A549 (cell line): ENCODE measurements at regions not wholly inside any gene's neighbourhood (a gene's known extent, or its start where the extent isn't known, plus 50 kb on each side); places are given as distances from the start of the nearest gene placed in this dataset.

ENCODE experiments used
- ATAC-seq, 2 experiments: fragments of 200-7000 bp in 1 of 2; fragments of >200 bp in 1 of 2; cut with Nextera tagmentation in 1 of 2; cut with Tn5 transposase in 1 of 2; 3 replicates each; pipeline versions ENCODE4 v1.8.0 to v1.9.1; 2018 to 2020; ENCODE audit warnings: mild to moderate bottlenecking in 1 of 2, moderate library complexity in 1 of 2
- CTCF ChIA-PET: fragments of 300-600 bp; sonication (Branson Sonifier 250); formaldehyde crosslinking; extraction: SDS; loops from one replicate; lab custom pipeline; 2021; ENCODE audit warnings: antibody characterized with exemption, inconsistent platforms; lab: Yijun Ruan, JAX
- POLR2A ChIA-PET: fragments of 350-600 bp; formaldehyde crosslinking; extraction: SDS; loops from one replicate; lab custom pipeline; 2021; ENCODE audit warnings: antibody characterized with exemption, inconsistent platforms; lab: Yijun Ruan, JAX
- DNase-seq, 2 experiments: peaks; one replicate each; pipeline versions ENCODE4 v3.0.0 to v3.0.0-alpha.2; 2011 to 2016; ENCODE audit warnings: low read depth in 1 of 2, low spot score in 1 of 2
- FAIRE-seq: peaks from 2 replicates; lab custom pipeline; 2011; peaks lifted over from hg19 to GRCh38; lab: Jason Lieb, UNC
- H3K27ac ChIP-seq, 2 experiments: fragments of >200 bp; sonication (Bioruptor Twin); formaldehyde crosslinking; 3 replicates each; pipeline ENCODE4 v1.5.1; 2016 to 2017
- H3K4me1 ChIP-seq: fragments of >200 bp; sonication (Bioruptor Twin); formaldehyde crosslinking; 3 replicates; pipeline ENCODE4 v1.6.1; 2016
- H3K4me2 ChIP-seq: fragments of >200 bp; sonication (Bioruptor Twin); formaldehyde crosslinking; 3 replicates; pipeline ENCODE4 v1.6.1; 2016
- H3K4me3 ChIP-seq: fragments of >200 bp; sonication (Bioruptor Twin); formaldehyde crosslinking; 3 replicates; pipeline ENCODE4 v1.5.1; 2016
- H3K9me3 ChIP-seq: fragments of >200 bp; sonication (Bioruptor Twin); formaldehyde crosslinking; 3 replicates; pipeline ENCODE4 v1.6.1; 2016
- CHD2 ChIP-seq: fragments of 150-350 bp; IDR thresholded peaks from 2 replicates; pipeline ENCODE4 v1.6.1; 2014; ENCODE audit warnings: low read length; ENCODE audit not compliant: partially characterized antibody
- EHMT2 ChIP-seq: fragments of 200-600 bp; sonication (generic); IDR thresholded peaks from 2 replicates; pipeline ENCODE4 v1.6.1; 2016; ENCODE audit warnings: antibody characterized with exemption, low read depth, mild to moderate bottlenecking, moderate library complexity
- EP300 ChIP-seq, 2 experiments: fragments of >200 bp; sonication (Bioruptor Twin); formaldehyde crosslinking; IDR thresholded peaks; 2 replicates in 1 of 2; 3 replicates in 1 of 2; pipeline ENCODE4 v1.6.1; 2016 to 2017
- ESRRA ChIP-seq: fragments of 150-350 bp; IDR thresholded peaks from 2 replicates; pipeline ENCODE4 v1.6.1; 2014; ENCODE audit warnings: mild to moderate bottlenecking, low read length, borderline replicate concordance
- FOSB ChIP-seq: fragments of 250-450 bp; sonication (Bioruptor Pico); IDR thresholded peaks from 2 replicates; pipeline ENCODE4 v1.5.0; 2020; ENCODE audit warnings: mild to moderate bottlenecking, moderate library complexity
- FOSL2 ChIP-seq, 2 experiments: fragments of 450-650 bp in 1 of 2; fragments of >200 bp in 1 of 2; sonication (Bioruptor Twin) in 1 of 2; formaldehyde crosslinking; IDR thresholded peaks; 2 replicates each; pipeline versions ENCODE4 v1.5.0 to v1.6.1; 2016 to 2020; ENCODE audit warnings: mild to moderate bottlenecking in 1 of 2, moderate library complexity in 1 of 2
- HEYL ChIP-seq: fragments of 250-450 bp; sonication (Bioruptor Pico); IDR thresholded peaks from 2 replicates; pipeline ENCODE4 v1.8.0; 2021; ENCODE audit warnings: mild to moderate bottlenecking, moderate library complexity
- HOXB5 ChIP-seq: fragments of 250-450 bp; sonication (Bioruptor Pico); IDR thresholded peaks from 2 replicates; pipeline ENCODE4 v1.5.0; 2020; ENCODE audit warnings: mild to moderate bottlenecking, moderate library complexity
- KDM5A ChIP-seq: fragments of 200-600 bp; sonication (generic); IDR thresholded peaks from 2 replicates; pipeline ENCODE4 v1.6.1; 2016; ENCODE audit warnings: antibody characterized with exemption, mild to moderate bottlenecking
- MAFK ChIP-seq: fragments of 450-650 bp; IDR thresholded peaks from 2 replicates; pipeline ENCODE4 v1.6.1; 2014; ENCODE audit not compliant: partially characterized antibody
- MAZ ChIP-seq: fragments of 150-350 bp; IDR thresholded peaks from 2 replicates; pipeline ENCODE4 v1.6.1; 2014; ENCODE audit warnings: antibody characterized with exemption, low read depth, low read length, borderline replicate concordance
- NFE2L2 ChIP-seq: fragments of 150-350 bp; conservative IDR thresholded peaks from 2 replicates; pipeline ENCODE4 v1.6.1; 2014; ENCODE audit warnings: low read length
- NR3C1 ChIP-seq: fragments of >200 bp; sonication (Bioruptor Twin); formaldehyde crosslinking; IDR thresholded peaks from 3 replicates; pipeline ENCODE4 v1.6.1; 2017
- RAD21 ChIP-seq, 2 experiments: fragments of >200 bp in 1 of 2; sonication (Bioruptor Twin) in 1 of 2; formaldehyde crosslinking in 1 of 2; IDR thresholded peaks in 1 of 2; conservative IDR thresholded peaks in 1 of 2; 2 replicates in 1 of 2; 3 replicates in 1 of 2; pipeline ENCODE4 v1.6.1; 2012 to 2018; ENCODE audit warnings: inconsistent platforms in 1 of 2
- RARB ChIP-seq: fragments of 250-450 bp; sonication (Bioruptor Pico); IDR thresholded peaks from 2 replicates; pipeline ENCODE4 v1.8.0; 2021; ENCODE audit warnings: mild to moderate bottlenecking, moderate library complexity
- RCOR1 ChIP-seq: fragments of 150-350 bp; IDR thresholded peaks from 2 replicates; pipeline ENCODE4 v1.6.1; 2014; ENCODE audit warnings: antibody characterized with exemption, low read length, low read depth
- RFX5 ChIP-seq: fragments of 450-650 bp; IDR thresholded peaks from 2 replicates; pipeline ENCODE4 v1.7.1; 2014; ENCODE audit warnings: antibody characterized with exemption, mild to moderate bottlenecking, moderate library complexity
- RNF2 ChIP-seq: fragments of 200-600 bp; sonication (generic); IDR thresholded peaks from 2 replicates; pipeline ENCODE4 v1.6.1; 2016; ENCODE audit warnings: low read depth, mild to moderate bottlenecking, antibody characterized with exemption, moderate library complexity, borderline replicate concordance
- SMC3 ChIP-seq: fragments of >200 bp; sonication (Bioruptor Twin); formaldehyde crosslinking; IDR thresholded peaks from 3 replicates; pipeline ENCODE4 v1.6.1; 2018; ENCODE audit warnings: inconsistent platforms
- SREBF2 ChIP-seq: fragments of 450-650 bp; IDR thresholded peaks from 2 replicates; pipeline ENCODE4 v1.6.1; 2014; ENCODE audit warnings: mild to moderate bottlenecking, moderate library complexity
- TP53 ChIP-seq: fragments of 250-450 bp; sonication (Bioruptor Pico); IDR thresholded peaks from 2 replicates; pipeline ENCODE4 v1.5.0; 2021; ENCODE audit warnings: mild to moderate bottlenecking, moderate library complexity
- ZNF302 ChIP-seq: fragments of 250-450 bp; sonication (Bioruptor Pico); IDR thresholded peaks from 2 replicates; pipeline ENCODE4 v1.9.0; 2021; ENCODE audit warnings: inconsistent platforms, mild to moderate bottlenecking, moderate library complexity
- ZSCAN20 ChIP-seq: fragments of 250-450 bp; sonication (Bioruptor Pico); IDR thresholded peaks from 2 replicates; pipeline ENCODE4 v1.8.0; 2022; ENCODE audit warnings: mild to moderate bottlenecking, moderate library complexity
- WGBS: methylation state at CpG from one replicate; pipeline ENCODE4 v1.1.6; 2017; ENCODE audit errors: missing lambda C conversion rate; 5-methylcytosine and 5-hydroxymethylcytosine counted together
- TF ChIP-seq, protein P1 (sequence below): IDR thresholded peaks from 2 replicates; pipeline ENCODE4 v1.6.1; 2012
- TF ChIP-seq, protein P2 (sequence below): fragments of 200-600 bp; sonication (generic); IDR thresholded peaks from 2 replicates; pipeline ENCODE4 v1.6.1; 2016; ENCODE audit warnings: antibody characterized with exemption, mild to moderate bottlenecking, moderate library complexity
- TF ChIP-seq, protein P3 (sequence below): fragments of 450-650 bp; IDR thresholded peaks from 2 replicates; pipeline ENCODE4 v1.6.1; 2014; ENCODE audit warnings: antibody characterized with exemption
- TF ChIP-seq, protein P4 (sequence below): fragments of >200 bp; sonication (Bioruptor Twin); formaldehyde crosslinking; IDR thresholded peaks from 3 replicates; pipeline ENCODE4 v1.6.1; 2016

DNA sequence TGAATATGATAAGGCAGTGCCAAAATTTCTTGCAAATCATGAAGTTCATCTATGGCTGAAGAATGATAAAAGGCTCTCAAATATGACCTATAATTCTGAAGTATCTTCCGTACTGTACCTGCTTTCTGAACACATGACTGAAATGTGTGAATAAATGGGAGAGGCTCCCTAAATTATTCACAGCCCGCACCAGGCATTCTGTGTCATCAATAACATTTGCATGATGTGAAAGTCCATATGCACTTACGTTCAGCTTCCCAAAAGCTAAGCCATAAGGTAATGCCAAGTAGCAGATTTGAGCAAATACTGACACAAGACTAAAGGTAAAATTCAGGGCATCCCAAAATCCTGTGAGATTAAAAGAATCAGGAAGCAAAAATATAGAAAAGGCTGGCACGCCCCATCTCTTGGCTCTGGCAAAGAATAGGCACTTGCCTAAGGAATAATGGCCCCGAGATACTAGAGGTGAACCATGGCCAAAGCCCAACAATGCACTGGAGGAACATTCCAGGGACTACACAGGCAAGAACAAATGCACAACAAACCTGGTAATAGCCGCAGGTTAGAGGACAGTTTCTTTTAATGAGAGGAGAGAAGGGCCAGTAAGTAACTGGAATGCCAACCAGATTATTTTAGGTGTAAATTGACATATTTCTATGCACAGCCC lies 280.5 kb downstream of the IPMK start:
- DNase-seq (no peak), ATAC-seq (no peak; a peak in 1 of 6 replicates)
- no peak overlapping the region for H3K4me2 ChIP-seq
- H3K4me3 ChIP-seq: no peak overlapping the region
- 72% methylated on average over 6 of the region's 6 CpGs for WGBS
- ChIA-PET CTCF (no interaction called here), POLR2A (no interaction called here)
- H3K9me3 ChIP-seq: no peaks in the 10 kb centered on the region
- TF ChIP-seq RNF2: no peak
- TF ChIP-seq EP300 (IDR thresholded peaks at IDR 0.05): no peak
- no peak for TF ChIP-seq FOSL2 (IDR thresholded peaks at IDR 0.05)
- TF ChIP-seq FOSL2 (CRISPR knock-in tag; IDR thresholded peaks at IDR 0.05): no peak
- TF ChIP-seq RCOR1: no peak
- TF ChIP-seq RAD21 (conservative IDR thresholded peaks at IDR 0.05 in 1 of 2, IDR thresholded peaks at IDR 0.05 in 1 of 2): no peak
- TF ChIP-seq ESRRA: no peak
- no peak for TF ChIP-seq HOXB5 (CRISPR knock-in tag)
- TF ChIP-seq MAZ: no peak
- no peak for TF ChIP-seq RFX5
- TF ChIP-seq, protein P1, sequence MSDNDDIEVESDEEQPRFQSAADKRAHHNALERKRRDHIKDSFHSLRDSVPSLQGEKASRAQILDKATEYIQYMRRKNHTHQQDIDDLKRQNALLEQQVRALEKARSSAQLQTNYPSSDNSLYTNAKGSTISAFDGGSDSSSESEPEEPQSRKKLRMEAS: no peak
- TF ChIP-seq HEYL (CRISPR knock-in tag): no peak
- TF ChIP-seq, protein P2, sequence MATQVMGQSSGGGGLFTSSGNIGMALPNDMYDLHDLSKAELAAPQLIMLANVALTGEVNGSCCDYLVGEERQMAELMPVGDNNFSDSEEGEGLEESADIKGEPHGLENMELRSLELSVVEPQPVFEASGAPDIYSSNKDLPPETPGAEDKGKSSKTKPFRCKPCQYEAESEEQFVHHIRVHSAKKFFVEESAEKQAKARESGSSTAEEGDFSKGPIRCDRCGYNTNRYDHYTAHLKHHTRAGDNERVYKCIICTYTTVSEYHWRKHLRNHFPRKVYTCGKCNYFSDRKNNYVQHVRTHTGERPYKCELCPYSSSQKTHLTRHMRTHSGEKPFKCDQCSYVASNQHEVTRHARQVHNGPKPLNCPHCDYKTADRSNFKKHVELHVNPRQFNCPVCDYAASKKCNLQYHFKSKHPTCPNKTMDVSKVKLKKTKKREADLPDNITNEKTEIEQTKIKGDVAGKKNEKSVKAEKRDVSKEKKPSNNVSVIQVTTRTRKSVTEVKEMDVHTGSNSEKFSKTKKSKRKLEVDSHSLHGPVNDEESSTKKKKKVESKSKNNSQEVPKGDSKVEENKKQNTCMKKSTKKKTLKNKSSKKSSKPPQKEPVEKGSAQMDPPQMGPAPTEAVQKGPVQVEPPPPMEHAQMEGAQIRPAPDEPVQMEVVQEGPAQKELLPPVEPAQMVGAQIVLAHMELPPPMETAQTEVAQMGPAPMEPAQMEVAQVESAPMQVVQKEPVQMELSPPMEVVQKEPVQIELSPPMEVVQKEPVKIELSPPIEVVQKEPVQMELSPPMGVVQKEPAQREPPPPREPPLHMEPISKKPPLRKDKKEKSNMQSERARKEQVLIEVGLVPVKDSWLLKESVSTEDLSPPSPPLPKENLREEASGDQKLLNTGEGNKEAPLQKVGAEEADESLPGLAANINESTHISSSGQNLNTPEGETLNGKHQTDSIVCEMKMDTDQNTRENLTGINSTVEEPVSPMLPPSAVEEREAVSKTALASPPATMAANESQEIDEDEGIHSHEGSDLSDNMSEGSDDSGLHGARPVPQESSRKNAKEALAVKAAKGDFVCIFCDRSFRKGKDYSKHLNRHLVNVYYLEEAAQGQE: no peak
- TF ChIP-seq CHD2: no peak
- TF ChIP-seq KDM5A: no peak
- TF ChIP-seq, protein P3, sequence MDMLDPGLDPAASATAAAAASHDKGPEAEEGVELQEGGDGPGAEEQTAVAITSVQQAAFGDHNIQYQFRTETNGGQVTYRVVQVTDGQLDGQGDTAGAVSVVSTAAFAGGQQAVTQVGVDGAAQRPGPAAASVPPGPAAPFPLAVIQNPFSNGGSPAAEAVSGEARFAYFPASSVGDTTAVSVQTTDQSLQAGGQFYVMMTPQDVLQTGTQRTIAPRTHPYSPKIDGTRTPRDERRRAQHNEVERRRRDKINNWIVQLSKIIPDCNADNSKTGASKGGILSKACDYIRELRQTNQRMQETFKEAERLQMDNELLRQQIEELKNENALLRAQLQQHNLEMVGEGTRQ: no peak
- TF ChIP-seq, all 56 proteins: peak for 0
- Histone ChIP-seq H3K27ac (no peak overlapping the region), H3K4me1 (peaks cover 7% of the 10 kb centered on the region; the same call in 2 of the 3 replicates)
- no peak for FAIRE-seq

DNA sequence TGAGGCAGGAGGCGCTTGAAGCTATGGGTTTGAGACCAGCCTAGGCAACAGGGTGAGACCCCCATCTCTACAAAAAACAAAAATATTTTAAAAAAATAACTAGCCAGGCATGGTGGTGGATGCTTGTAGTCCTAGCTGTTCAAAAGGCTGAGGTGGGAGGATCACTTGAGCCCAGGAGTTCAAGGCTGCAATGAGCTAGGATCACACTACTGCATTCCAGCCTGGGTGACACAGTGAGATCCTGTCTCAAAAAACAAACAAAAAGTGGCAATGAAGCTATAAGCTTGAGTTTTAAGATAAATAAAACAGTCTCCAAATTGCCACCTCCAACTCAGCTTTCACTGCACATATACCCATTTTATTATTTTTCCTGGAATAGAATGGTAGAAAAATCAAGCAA lies 281.3 kb downstream of the IPMK start:
- FAIRE-seq (no peak), DNase-seq (no peak), ATAC-seq (no peak)
- Histone ChIP-seq H3K9me3 (no peaks in the 10 kb centered on the region), H3K4me1 (0 out of 3 replicates have a peak, but pooled peaks cover 4% of the 10 kb centered on the region), H3K27ac (no peak overlapping the region), H3K4me3 (no peak overlapping the region), H3K4me2 (no peak overlapping the region)
- ChIA-PET POLR2A (no interaction called here), CTCF (interaction anchor here (0.9 to 1.2 kb wide), 2 partner anchors 78 to 643 kb away, joined by 3 to 4 read pairs; no protein-coding TSS in a partner anchor)
- 82% methylated on average over 1 of the region's 1 CpG for WGBS
- TF ChIP-seq ZSCAN20: no peak
- TF ChIP-seq NR3C1: no peak
- TF ChIP-seq MAFK: no peak
- TF ChIP-seq MAZ: no peak
- no peak for TF ChIP-seq SMC3
- TF ChIP-seq, protein P4, sequence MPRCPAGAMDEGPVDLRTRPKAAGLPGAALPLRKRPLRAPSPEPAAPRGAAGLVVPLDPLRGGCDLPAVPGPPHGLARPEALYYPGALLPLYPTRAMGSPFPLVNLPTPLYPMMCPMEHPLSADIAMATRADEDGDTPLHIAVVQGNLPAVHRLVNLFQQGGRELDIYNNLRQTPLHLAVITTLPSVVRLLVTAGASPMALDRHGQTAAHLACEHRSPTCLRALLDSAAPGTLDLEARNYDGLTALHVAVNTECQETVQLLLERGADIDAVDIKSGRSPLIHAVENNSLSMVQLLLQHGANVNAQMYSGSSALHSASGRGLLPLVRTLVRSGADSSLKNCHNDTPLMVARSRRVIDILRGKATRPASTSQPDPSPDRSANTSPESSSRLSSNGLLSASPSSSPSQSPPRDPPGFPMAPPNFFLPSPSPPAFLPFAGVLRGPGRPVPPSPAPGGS: no peak
- TF ChIP-seq FOSB: no peak
- TF ChIP-seq TP53 (CRISPR knock-in tag): no peak
- no peak for TF ChIP-seq SREBF2
- TF ChIP-seq, protein P2: no peak
- TF ChIP-seq NFE2L2: no peak
- no peak for TF ChIP-seq ZNF302 (CRISPR knock-in tag)
- no peak for TF ChIP-seq EHMT2
- TF ChIP-seq, protein P3: no peak
- no peak for TF ChIP-seq RARB (CRISPR knock-in tag)
